DND-41 (cell line): ENCODE measurements at regions not wholly inside any gene's neighbourhood (a gene's known extent, or its start where the extent isn't known, plus 50 kb on each side); places are given as distances from the start of the nearest gene placed in this dataset.

Experiments
- CTCF ChIP-seq: IDR thresholded peaks from 2 replicates; pipeline ENCODE4 v1.5.1; 2012; ENCODE audit warnings: borderline replicate concordance, low read length, moderate library complexity, mild to moderate bottlenecking; ENCODE audit not compliant: poor library complexity, severe bottlenecking; ENCODE audit errors: extremely low read depth
- EZH2 ChIP-seq: IDR thresholded peaks from 3 replicates; pipeline ENCODE4 v1.6.1; 2012; ENCODE audit warnings: borderline replicate concordance, low read depth, mild to moderate bottlenecking, moderate library complexity, low read length, inconsistent platforms; ENCODE audit not compliant: severe bottlenecking

- TF ChIP-seq CTCF (no peak), EZH2 (no peak)
These were observed 90.0 kb downstream of the TEX29 start for GRCh38 chr13:111410232-111411021.
